Coronary artery (tissue), 2 donors: ENCODE measurements at regions not wholly inside any gene's neighbourhood (a gene's known extent, or its start where the extent isn't known, plus 50 kb on each side); places are given as distances from the start of the nearest gene placed in this dataset.

Experiments used
- DNase-seq: peaks from one replicate; pipeline ENCODE4 v3.0.0-alpha.2; 2017; ENCODE audit warnings: low spot score
- H3K27ac ChIP-seq, 2 donors: fragments of 200-600 bp; sonication (generic); one replicate each; pipeline ENCODE4 v1.5.1; 2016 to 2019
- H3K4me3 ChIP-seq: fragments of 200-600 bp; sonication (generic); 2 replicates; pipeline ENCODE4 v1.5.1; 2016; ENCODE audit warnings: mild to moderate bottlenecking, moderate library complexity
- TF ChIP-seq, protein P1 (sequence below): fragments of 200-600 bp; sonication (generic); IDR thresholded peaks from one replicate; pipeline ENCODE4 v1.5.1; 2019; ENCODE audit warnings: antibody characterized with exemption

GRCh38 chr5:68618501-68618900 lies 402.9 kb downstream of the PIK3R1 start:
- H3K4me3 ChIP-seq = no peak overlapping the region
- H3K27ac ChIP-seq = no peak overlapping the region
- no peak for DNase-seq
- TF ChIP-seq, protein P1, sequence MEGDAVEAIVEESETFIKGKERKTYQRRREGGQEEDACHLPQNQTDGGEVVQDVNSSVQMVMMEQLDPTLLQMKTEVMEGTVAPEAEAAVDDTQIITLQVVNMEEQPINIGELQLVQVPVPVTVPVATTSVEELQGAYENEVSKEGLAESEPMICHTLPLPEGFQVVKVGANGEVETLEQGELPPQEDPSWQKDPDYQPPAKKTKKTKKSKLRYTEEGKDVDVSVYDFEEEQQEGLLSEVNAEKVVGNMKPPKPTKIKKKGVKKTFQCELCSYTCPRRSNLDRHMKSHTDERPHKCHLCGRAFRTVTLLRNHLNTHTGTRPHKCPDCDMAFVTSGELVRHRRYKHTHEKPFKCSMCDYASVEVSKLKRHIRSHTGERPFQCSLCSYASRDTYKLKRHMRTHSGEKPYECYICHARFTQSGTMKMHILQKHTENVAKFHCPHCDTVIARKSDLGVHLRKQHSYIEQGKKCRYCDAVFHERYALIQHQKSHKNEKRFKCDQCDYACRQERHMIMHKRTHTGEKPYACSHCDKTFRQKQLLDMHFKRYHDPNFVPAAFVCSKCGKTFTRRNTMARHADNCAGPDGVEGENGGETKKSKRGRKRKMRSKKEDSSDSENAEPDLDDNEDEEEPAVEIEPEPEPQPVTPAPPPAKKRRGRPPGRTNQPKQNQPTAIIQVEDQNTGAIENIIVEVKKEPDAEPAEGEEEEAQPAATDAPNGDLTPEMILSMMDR = no peak

DNA sequence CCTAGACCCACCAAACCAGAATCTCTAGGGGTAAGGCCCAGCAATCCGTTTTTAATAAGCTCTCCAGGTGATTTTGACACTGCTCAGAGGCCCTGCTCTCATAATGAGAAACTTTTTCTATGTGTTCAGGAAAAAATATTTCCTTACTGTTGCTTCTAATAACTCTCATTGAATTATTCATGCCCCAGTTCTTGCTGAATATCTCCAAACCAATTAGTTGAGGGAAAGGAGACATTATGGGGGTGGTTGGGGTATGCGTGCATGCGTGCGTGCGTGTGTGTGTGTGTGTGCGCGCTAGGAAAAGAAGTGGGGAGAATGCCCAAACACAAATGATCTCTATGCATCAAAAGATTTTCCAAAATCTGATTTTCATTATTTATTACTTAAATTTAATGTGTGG lies 411.4 kb downstream of the PIK3R1 start:
- H3K4me3 ChIP-seq = no peak overlapping the region
- TF ChIP-seq, protein P1 = no peak
- no peak overlapping the region for H3K27ac ChIP-seq
- no peak for DNase-seq

DNA sequence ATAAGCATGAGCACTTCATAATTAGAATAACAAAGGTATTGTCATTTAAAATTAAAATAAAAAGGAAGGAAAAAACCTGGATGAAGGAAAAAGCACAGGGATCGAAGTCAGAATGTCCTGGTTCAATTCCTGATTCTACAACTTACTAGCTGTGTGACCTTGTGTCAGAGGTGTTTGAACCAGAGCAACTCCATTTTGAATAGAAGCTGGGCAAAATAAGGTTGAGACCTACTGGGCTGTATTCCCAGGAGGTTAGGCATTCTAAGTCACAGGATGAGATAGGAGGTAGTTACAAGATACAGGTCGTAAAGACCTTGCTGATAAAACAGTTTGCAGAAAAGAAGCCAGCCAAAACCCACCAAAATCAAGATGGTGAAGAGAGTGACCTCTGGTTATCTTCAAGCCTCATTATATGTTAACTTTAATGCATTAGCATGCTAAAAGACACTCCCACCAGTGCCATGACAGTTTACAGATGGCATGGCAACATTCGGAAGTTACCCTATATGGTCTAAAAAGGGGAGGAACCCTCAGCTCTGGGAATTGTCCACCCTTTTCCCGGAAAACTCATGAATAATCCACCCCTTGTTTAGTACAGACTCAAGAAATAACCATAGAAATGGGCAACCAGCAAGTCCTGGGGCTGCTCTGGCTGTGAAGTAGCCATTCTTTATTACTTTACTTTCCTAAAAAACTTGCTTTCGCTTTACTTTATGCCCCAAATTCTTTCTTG lies 412.7 kb downstream of the PIK3R1 start:
- DNase-seq = no peak
- Histone ChIP-seq H3K4me3 (no peak overlapping the region), H3K27ac (no peak overlapping the region)
- TF ChIP-seq, protein P1 = no peak

- Histone ChIP-seq H3K27ac (no peak overlapping the region), H3K4me3 (no peak overlapping the region)
- TF ChIP-seq, protein P1 = no peak
- DNase-seq = no peak
These were observed 414.8 kb downstream of the PIK3R1 start for GRCh38 chr5:68630354-68630753.

DNA sequence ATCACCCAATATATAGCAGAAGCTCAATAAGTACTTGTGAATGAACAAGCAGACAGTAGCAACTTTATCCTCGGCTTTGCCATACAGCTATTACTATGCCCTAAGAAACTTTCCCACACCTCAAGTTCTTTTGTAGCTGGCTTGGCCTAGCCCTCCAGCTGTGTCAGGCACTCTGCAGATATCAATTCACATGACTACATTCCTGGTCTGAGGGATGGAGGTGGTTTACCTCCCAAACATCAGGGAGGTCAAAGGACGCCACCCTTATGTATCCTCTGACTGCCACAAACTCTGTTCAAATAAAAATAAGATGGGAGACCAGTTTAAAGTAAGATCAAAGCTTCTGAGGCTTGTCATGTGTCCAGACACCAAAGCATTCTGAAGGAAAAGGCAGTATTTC lies 416.3 kb downstream of the PIK3R1 start:
- no peak overlapping the region for H3K4me3 ChIP-seq
- DNase-seq = no peak
- TF ChIP-seq, protein P1 = no peak
- no peak overlapping the region for H3K27ac ChIP-seq

- H3K4me3 ChIP-seq = no peak overlapping the region
- TF ChIP-seq, protein P1 = no peak
- DNase-seq = no peak
- H3K27ac ChIP-seq = no peak overlapping the region
These were observed 425.7 kb downstream of the PIK3R1 start for GRCh38 chr5:68641211-68641610.

- TF ChIP-seq, protein P1 = no peak
- DNase-seq = no peak
- H3K27ac ChIP-seq = no peak overlapping the region
- no peak overlapping the region for H3K4me3 ChIP-seq
These were observed 427.5 kb downstream of the PIK3R1 start for GRCh38 chr5:68643064-68643463.
